ENCODE measurements at regions not wholly inside any gene's neighbourhood (a gene's known extent, or its start where the extent isn't known, plus 50 kb on each side); places are given as distances from the start of the nearest gene placed in this dataset.

DNA sequence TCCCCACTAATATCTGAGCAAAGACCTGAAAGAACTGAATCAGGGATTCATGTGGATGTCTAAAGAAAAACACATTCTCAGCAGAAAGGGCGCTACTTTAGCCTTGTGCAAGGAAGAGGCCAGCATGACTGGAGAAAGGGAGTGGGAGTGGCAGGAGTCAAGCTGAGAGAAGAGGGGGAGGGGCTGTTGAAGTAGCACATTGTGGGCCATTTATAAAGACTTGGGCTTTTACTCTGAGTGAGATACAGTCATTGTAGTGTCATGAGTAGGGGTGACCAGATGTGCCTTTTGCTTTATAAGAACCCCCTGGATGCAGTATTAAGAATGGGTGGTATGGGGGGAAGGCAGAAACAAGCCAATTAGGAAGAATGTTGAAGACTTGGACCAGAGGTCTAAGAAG lies 452.8 kb downstream of the ENC1 start:
- DNase-seq (ENCODE audit: low spot score): no peak

DNA sequence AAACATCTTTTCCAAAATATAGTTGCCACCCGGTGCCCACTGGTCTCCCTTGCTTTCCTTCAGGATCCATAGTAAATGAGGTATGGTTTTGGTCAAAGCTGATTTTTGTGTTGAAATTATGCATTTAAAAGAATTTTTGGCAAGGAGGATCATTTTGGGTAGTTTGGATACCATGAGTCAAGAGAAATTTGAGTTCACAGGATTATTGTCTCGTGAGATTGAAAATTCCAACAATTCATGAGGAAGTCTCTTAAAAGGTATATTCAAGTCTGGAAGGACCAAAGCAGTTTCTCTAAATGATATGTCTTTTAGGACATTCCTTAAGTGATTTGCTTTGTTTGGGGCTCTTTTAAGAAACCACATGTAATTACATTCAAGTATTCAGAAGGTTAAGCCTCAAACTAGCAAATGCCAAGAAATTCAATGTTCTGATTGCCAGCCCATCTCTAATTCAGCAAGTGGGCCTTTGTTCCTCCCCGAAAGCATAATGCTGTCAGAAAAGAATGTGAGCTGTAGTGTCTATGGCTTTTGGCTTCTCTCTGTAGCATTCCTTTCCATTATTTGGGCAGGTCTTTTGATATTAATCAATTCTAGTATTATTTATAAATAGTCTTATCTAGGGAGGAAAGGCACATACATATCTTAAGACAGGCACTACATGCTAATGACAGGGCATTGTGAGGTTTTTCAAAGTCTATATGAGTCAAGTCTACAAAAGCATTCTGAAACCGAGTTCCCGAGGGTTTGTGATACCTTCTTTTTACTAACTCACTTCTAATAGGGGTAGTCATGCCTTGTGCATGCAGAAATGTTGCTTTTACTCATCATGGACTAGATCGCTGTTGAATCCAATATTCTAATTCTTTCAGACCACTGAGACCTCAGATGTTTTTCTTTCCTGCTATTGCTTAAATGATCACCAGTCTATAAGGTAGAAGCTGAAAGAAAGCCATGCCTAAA lies 453.9 kb downstream of the ENC1 start:
- DNase-seq (ENCODE audit: low spot score): no peak

DNA sequence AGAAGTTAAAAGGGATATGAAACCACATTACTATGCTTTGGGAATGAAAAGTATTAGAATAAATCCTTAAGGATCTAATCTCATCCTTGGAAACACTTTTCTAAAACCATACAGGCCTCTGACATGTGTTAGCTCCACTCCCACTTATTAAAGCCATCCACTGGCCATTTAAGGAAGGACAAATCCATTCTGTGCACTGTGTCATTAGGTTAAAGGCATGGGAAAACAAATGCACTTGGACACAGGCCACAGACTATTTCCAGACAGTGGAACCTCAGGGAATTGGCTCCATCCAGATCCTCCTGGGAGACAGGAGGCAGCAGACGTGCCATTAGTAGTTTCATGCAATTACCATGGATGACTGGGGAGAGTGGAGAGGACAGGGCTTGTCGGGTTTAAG lies 454.9 kb downstream of the ENC1 start:
- DNase-seq (ENCODE audit: low spot score): no peak

DNA sequence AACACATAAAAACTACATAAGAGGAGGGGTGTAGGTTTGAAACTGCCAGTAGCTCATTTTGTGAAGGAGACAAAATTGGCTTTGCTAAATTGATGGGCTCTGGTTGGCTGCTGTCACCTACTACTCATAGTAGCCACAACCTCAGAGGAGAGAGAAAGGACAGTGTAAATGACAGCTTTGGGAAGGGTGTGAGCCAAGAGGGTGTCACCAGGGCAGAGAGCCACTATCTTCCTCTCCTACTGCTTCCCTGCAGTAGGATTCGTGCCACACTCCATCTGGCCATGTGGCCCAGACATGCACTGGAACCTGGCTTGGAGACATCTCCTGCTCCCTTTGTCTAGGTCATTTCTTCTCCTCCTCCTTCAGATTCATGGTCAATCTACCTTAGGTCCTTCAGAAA lies 455.9 kb downstream of the ENC1 start:
- DNase-seq (ENCODE audit: low spot score): no peak

DNA sequence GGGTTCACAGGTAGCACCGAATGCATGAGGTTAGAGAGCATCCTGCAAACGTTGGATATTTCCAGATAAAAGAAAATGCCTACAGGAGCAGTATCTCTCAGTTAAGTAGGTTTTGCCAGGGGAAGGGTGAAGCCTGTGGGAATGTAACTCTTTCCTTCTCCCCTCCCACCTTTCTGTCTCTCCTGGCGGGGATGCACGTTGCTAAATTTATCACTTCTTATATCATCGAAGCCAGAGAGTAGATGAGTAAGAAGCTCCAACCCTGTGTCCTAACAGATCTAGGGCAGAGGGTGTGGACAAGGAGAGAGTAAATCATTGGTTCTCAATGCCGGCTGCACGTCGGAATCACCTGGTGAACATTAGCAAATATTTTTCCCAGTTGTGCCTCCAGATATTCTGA lies 457.5 kb downstream of the ENC1 start:
- no peak for DNase-seq (ENCODE audit: low spot score)

DNA sequence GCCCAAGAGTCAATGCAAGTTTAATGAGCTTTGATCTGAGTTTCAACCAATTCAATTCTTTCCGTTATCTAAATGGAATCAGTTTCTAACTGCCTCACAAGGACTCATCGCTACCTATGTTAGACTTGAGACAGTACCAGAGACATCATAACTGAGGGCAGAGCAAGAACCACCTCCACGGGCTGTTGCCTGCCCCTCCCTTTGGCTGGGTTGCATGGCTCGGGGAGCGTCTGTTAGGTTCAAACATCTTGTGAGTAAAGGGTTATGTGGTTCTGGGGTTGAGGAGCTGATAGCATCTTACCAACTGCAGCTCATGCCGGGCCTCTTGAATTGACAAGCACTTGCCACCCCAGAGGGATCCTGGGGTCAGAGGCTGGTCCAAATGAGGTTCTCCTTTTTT lies 457.9 kb downstream of the ENC1 start:
- DNase-seq (ENCODE audit: low spot score): no peak

DNA sequence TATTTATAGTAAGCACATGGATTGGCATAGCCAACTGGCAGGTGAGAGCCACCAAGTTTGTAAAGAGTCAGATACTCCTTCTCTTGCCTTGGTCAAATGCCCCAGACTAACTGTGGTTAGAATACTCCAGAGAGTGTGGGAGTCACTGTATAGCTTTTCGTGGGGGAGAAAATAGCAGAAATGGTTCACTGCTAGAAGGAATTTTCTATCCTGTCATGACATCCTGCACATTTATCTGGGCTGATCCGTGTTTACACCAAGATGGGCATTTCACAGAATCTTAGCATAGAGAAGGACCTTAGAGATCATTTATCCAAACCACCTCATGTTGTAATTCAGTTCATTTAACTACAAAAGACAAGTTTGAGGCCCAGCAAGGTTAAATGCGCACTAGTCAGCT lies 460.8 kb downstream of the ENC1 start:
- DNase-seq (ENCODE audit: low spot score): no peak

DNA sequence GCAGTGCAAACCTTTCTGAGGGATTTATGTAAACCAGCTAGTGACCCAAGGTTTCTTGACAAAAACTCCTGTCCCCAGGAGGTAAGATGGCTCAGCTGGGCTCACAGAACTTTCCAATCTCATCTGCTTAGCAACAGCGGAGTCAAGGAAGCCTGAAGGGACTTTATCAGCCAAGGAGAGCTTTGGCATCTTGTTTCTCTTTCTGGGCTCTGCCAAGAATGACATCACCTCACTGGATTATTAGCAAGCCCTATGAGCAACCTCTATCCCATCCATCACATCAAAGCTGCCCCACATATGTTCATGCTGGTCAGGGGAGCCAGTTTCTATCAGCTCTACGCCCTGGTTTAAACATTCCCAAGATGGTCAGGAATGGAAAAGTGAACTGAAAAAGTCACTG lies 461.3 kb downstream of the ENC1 start:
- peak; percentile 7 for DNase-seq (ENCODE audit: low spot score)

DNA sequence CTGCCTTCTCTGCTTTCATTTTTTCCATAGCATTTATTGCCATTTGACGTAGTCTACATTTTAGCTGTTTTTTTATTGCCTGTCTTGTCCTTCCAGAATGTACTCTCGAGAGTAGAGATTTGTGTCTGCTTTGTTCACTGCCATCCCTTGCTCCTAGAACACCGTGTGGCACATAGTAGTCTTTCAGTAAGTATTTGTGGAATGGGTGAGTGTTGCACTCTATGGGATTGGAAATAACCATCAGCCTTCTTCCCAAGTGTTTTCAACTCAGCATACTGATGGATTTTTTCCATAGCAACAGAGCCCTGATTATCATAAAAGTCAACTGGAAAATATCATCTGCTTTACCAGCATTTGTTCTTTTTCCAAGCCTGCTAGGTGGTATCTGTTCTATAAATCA lies 462.6 kb downstream of the ENC1 start:
- DNase-seq (ENCODE audit: low spot score): no peak

DNA sequence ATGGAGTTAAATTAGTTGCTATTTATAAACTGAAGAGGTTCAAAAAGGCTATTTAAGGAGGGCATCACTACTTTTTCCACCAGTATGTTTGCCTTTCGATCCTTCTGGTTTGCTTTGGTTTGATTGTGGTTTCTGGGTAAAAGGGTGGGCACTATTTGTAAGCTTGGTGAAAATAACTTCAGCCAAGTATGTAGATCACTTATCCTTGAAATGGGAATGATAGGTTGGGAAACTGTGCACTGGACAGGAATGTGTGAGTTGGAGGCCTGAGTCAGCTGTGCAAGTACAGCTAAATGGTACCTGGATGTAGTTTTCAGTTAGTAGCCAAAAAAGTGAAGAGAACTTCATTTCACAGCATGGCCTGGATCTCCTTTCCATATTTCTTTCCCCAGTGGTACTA lies 466.2 kb downstream of the ENC1 start:
- DNase-seq (ENCODE audit: low spot score): no peak

DNA sequence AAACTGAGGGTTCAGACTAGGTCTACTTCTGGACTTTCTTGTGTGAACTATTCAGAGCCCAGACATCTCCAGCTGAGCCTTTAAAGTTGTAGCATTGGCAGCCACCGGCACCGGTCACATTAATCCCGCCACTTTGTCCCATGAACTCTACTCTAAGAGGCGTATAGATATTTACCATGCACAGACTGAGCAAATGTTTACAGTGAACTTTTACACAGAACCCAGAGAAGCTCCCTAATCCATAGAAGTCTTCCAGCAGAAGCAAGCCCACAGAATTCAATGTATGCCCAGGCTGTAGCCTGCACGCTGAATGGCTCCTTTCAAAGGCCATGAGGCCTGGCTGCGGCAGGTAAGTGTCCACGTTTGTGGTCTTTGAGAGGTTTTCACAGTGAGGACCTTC lies 466.9 kb downstream of the ENC1 start:
- no peak for DNase-seq (ENCODE audit: low spot score)

DNA sequence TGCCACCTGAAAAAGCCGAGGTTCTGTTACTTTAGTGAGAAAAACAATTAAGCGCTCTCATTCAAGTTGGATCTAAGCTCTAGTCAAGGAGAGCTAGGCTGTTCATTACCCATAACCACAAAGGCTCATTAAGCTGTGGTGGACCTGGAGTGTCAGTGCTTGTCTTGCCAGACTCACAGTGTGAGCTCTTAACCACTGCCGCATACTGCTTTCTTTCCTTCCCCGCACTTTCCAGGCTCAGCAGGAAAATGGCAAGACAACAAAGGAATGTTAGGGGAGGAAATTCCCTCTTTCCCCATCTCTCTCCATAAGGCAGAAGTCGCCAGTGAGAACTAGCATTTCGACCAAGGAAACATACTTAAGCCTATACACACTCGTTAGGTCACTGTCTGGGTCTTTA lies 467.3 kb downstream of the ENC1 start:
- no peak for DNase-seq (ENCODE audit: low spot score)

DNA sequence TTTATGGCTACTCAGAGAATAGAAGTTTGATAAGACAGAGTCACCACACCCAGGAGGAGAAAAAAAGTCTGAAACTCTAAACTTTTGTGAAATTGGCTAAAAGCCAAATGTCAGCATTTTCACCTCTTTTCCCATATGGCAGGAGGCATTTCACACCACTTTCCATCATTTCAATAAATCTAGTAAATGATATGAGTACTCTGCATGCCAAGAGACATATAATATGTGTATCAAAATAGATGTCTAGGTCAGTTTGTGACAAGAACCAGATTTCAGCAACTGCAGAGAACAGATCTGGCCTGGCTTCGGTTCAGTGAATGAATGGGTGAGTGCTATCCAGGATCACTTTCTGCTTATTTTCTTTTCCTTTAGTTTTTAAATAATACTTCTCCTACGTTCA lies 470.8 kb downstream of the ENC1 start:
- DNase-seq (ENCODE audit: low spot score): no peak

DNA sequence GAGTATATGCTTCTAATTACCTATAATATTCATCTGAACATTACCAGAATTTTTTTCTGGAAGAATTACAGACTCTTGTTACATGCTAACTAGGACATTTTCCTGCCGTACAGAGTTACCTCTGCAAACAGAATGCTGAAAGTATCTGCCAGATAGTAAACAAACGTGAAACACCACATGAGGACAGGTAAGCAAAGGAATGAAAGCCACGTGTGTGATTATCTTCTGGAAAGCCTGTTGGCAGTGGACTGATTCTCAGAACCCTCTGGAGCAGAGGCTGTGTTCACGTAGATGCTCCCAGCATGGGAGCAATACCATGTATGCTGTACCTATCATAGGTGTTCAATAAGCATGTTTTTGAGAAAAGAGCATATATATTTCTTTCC lies 472.6 kb downstream of the ENC1 start:
- no peak for DNase-seq (ENCODE audit: low spot score)

DNA sequence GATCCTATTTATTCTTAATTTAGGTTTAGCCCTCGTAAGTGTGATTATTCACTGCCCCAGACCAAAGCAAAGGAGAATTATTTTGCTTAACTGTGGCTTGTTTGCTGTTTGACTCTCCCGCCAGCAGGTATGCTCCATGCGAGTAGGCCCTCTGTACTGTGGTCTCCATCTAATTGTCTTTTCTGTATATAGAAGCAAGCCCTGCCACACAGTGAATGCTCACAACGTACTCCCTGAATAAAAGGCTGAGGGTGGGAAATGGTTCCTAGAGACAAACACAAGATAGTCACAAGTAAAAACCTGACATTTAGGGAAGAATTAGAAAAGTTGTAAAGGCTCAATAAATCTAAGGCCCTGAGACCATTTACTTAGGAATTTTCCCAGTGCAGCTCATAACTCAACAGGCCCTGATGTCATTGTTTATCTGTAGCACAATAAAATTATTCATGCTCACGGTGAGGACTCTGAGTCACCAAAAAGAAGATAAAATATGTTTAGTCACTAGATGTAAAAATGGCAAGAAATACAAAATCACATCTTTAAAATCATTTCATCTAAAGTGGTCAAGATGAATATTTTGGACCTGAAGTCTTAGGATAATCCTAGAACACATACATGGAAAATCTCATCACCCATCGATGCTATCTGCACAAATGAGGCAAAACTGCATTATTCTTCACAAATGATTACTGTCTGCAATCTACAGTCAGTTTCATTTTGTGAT lies 473.2 kb downstream of the ENC1 start:
- no peak for DNase-seq (ENCODE audit: low spot score)

DNA sequence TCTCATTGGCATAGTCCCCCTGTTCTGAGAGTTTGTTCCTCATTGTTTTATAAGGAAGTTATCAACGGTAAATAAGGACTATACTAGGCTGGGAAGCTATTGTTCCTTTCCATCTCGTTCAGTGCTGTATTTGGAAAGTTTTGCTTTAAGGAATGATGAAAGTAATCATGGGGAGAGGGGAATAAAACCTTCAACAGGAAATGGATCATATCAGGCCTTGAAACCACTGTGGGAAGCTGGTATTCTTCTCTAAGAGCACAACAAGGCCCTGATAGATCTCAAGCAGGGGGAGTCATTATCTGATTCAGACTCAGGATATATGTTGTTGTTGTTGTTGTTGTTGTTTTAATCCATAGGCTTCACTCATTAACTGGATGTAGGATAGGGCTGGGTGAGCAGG lies 474.5 kb downstream of the ENC1 start:
- no peak for DNase-seq (ENCODE audit: low spot score)

DNA sequence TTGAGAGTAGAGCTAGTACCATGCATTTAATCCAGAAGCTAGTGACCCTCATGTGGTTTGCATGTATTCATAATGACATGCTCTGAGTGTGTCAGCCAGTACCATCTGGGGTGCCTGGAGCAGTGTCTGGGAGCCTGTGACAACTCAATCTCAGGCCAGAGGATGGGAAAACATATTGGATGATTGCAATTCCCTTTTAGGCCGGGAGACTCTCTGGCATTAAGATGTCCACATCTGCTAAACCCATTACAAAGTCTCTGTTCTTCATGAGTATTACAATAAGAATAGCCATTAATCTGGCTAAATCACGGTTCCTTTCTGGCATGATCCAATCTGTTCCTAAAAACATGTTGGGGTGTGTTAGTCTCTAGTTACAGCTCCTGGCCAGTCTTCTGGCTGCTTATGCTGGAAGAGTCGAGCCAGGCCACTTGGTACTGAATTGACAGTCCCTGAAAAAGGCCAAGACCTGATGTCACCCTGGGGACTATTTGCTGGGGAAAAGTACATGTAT lies 475.7 kb downstream of the ENC1 start:
- no peak for DNase-seq (ENCODE audit: low spot score)

DNA sequence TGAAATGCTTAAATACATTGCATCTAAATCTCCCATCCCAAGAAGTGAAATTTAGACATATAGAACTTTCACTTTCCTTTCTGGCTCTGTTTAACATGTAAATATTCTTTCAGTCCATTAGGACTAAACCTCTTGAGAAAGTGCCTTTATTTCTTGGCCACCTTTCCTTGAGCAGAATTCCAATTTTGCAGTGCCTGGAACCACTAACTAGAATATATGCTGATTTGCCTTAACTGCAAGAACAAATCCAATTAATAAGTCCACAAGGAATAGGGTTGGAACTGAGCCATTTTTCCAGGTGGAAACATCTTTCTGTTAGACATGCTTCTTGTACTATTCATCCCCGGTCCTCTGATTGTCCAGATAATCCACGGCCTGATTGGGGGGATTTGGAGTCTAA lies 478.0 kb downstream of the ENC1 start:
- no peak for DNase-seq (ENCODE audit: low spot score)

DNA sequence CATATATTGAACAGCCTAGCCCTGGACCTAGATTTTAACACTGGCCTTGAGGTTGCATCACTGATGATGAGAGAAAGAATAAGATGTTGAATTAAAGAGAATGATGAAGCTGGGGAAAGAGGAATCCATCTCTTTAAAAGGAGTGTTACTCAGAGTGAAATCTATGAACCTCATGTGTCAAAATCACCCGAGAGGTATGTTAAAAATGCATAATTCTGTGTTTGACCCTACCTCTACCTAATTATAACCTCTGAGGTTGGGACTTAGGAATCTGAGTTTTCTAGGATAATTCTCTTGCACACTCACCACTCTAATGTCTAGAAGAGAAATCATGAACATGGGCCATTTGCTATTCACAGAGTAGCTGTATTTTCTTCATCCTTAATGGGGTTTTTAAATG lies 479.4 kb downstream of the ENC1 start:
- no peak for DNase-seq (ENCODE audit: low spot score)

DNA sequence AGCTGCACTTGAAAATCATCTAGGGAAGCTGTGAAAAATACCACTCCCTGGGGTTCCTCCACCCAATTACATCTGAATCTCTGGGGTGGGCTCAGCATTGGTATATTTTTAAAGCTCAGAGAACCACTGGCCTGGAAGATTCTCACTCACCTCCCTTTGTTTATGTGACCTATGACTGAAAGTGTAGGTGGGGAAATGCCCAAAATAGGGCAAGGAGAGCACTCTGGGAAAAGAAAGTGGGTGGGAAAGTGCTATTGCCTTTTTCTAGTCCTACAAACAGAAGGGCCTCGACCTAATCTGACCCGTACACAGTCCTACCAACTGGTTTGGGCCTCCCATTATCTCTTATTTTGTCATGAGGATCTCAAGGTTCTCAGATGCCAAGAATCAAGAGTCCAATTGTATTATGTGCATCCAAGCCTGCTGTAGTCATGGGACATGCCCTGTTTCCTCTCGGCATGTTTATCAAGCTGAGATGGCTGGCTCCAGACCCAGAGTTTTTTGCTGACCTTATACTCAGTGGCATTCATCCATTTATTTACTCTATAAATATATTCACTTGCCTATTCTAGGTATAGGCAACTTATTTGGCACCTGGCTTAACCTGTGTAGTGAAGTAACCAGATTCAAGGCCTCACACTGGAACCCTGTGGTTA lies 483.7 kb downstream of the ENC1 start:
- no peak for DNase-seq (ENCODE audit: low spot score)

DNA sequence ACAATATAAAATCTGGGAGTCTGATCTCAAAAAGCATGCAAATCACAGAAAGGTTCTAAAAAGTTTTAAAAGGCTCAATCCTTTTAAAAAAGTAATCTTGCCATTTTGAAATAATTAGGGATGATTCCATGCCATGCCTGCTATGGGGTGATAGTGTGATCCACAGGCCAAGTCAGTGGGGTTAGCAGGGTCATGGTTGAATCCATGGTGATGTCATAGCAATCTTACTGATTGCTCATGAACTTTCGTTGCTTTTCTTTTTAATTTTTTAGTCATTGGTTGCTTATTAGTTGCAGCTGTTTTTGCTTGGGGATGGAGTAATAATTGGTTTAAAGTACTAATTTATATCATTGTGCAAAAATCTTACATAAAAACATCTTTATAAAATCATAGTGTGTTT lies 485.0 kb downstream of the ENC1 start:
- DNase-seq (ENCODE audit: low spot score): no peak

DNA sequence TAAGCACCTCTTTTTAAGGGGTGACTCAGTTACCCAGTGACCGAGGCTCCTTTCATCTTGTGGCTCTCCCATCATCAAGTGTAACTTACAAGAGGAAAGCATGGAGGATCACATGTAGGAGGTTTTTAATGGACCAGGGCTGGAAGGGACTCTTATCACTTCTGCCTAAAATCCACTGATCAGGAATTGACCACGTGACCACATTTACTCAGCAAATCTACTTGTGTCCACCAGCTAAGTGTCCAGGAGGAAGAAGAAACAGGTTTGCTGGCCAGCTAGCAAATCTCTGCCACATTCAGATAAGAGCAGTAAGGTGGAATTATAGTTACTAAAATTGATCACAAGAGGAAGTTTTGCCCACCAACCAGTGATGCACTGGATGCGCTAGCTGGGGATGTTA lies 486.0 kb downstream of the ENC1 start:
- DNase-seq (ENCODE audit: low spot score): no peak

DNA sequence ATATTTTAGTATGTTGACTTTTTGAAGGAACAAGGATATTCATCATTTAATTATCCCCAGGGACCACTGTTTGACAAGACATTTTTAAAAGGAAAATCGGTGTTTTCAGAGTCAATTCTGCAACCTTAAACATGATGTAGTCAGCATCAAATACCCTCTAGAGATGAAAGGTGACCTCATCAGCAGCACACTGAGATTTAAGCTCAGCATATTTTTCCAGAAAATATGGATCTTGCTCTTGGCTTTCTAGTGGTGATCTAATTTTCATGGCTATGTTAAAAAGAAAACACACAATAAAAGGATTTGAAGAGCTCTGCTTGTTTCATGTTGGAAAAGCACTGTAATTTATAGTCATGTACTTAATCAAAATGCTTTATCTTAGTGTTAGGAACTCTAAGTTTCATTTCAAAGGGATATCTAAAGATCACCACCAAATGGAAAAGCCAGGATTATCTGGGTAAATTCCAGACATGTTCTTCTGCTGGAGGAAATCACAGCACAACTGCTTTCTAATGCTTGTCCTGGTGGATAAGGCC lies 487.2 kb downstream of the ENC1 start:
- no peak for DNase-seq (ENCODE audit: low spot score)

Data from cerebellar cortex (tissue), 1 donor.